A673 (cell line): ENCODE measurements at regions not wholly inside any gene's neighbourhood (a gene's known extent, or its start where the extent isn't known, plus 50 kb on each side); places are given as distances from the start of the nearest gene placed in this dataset.

ENCODE experiments used
- BruUV-seq: library from RNA; stranded (reverse); fragments of 400-500 nt; replicated peaks from 2 replicates; lab custom pipeline; 2021; lab: Mats Ljungman, UMichigan
- CTCF ChIA-PET: fragments of 300-600 bp; sonication (Branson Sonifier 250); formaldehyde crosslinking; loops from one replicate; lab custom pipeline; 2022; ENCODE audit warnings: antibody characterized with exemption; lab: Charles Lee
- POLR2A ChIA-PET: fragments of 300-600 bp; sonication (Branson Sonifier 250); formaldehyde crosslinking; loops from one replicate; lab custom pipeline; 2022; ENCODE audit warnings: antibody characterized with exemption; ENCODE audit not compliant: low non-redundant PET; lab: Charles Lee
- DNase-seq: peaks from one replicate; pipeline ENCODE4 v3.0.0-alpha.2; 2015; ENCODE audit warnings: low spot score
- H3K27ac ChIP-seq: fragments of 200-600 bp; sonication (generic); 2 replicates; pipeline ENCODE4 v1.5.1; 2016; ENCODE audit warnings: mixed run types, low read depth, mild to moderate bottlenecking, mixed read lengths, antibody characterized with exemption, low read length; ENCODE audit not compliant: poor library complexity, severe bottlenecking
- H3K27me3 ChIP-seq: fragments of 200-600 bp; sonication (generic); replicated peaks from 2 replicates; pipeline ENCODE4 v1.6.1; 2017; ENCODE audit warnings: mixed run types, low read depth, mild to moderate bottlenecking, mixed read lengths, antibody characterized with exemption, low read length; ENCODE audit not compliant: insufficient read depth, poor library complexity
- H3K36me3 ChIP-seq: fragments of 200-600 bp; sonication (generic); 2 replicates; pipeline ENCODE4 v1.6.1; 2016; ENCODE audit warnings: mixed run types, mild to moderate bottlenecking, mixed read lengths, antibody characterized with exemption, low read length; ENCODE audit not compliant: insufficient read depth, poor library complexity, severe bottlenecking
- H3K4me1 ChIP-seq: fragments of 200-600 bp; sonication (generic); 2 replicates; pipeline ENCODE4 v1.6.1; 2017; ENCODE audit warnings: mixed run types, mild to moderate bottlenecking, mixed read lengths, antibody characterized with exemption, low read length; ENCODE audit not compliant: insufficient read depth, poor library complexity, severe bottlenecking
- H3K4me3 ChIP-seq: fragments of 200-600 bp; sonication (generic); 2 replicates; pipeline ENCODE4 v1.5.1; 2016; ENCODE audit warnings: low read depth, mixed run types, mild to moderate bottlenecking, mixed read lengths, low read length; ENCODE audit not compliant: poor library complexity, severe bottlenecking
- H3K9me3 ChIP-seq: fragments of 200-600 bp; sonication (generic); 2 replicates; pipeline ENCODE4 v1.6.1; 2016; ENCODE audit warnings: mixed run types, low read depth, mild to moderate bottlenecking, mixed read lengths, antibody characterized with exemption, low read length; ENCODE audit not compliant: poor library complexity, severe bottlenecking
- EZH2 ChIP-seq: fragments of 200-600 bp; sonication (generic); IDR thresholded peaks from 2 replicates; pipeline ENCODE4 v1.6.1; 2017; ENCODE audit warnings: borderline replicate concordance, low read depth, mild to moderate bottlenecking, mixed read lengths, antibody characterized with exemption, low read length; ENCODE audit not compliant: poor library complexity, severe bottlenecking
- intact Hi-C: fragments of 100-400 bp; cut with micrococcal nuclease; formaldehyde crosslinking; loops from one replicate; pipeline ENCODE4 v1.10.0; 2022; ENCODE audit not compliant: unreplicated experiment
- TF ChIP-seq, protein P1 (sequence below): fragments of 300-800, 200-600 bp; sonication (generic); conservative IDR thresholded peaks from 2 replicates; pipeline ENCODE4 v1.5.1; 2017; ENCODE audit warnings: low read depth, mild to moderate bottlenecking, antibody characterized with exemption, low read length, moderate library complexity, mixed read lengths

DNA sequence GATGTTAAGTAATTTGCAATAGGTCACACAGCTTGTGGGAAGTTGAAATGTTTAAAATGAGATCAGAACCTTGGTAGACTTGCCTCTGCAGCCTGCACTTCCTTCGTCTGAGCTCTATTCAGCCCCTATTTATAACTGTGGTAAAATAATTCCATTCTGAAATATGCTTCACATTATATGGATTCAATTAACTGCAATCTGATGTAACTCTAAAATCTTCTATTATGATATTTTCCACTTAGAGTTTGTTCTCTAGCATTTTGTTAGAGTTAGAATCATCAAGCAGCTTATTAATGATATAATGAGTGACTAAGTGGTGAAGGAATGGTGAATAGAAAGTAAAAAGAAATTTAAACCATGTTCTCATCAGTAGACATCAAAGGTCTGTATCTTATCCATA is 139.6 kb upstream of the ARHGAP28 start:
- POLR2A ChIA-PET = no interaction called here
- Histone ChIP-seq H3K27ac (no peak overlapping the region), H3K9me3 (peaks cover 28% of the 10 kb centered on the region), H3K4me1 (no peaks in the 10 kb centered on the region), H3K27me3 (no peaks in the 10 kb centered on the region), H3K36me3 (no peaks in the 10 kb centered on the region), H3K4me3 (no peak overlapping the region)
- CTCF ChIA-PET = no interaction called here
- no TSS peak for BruUV-seq
- TF ChIP-seq EZH2 = no peak
- no peak for DNase-seq
- intact Hi-C loops = no loop called here

DNA sequence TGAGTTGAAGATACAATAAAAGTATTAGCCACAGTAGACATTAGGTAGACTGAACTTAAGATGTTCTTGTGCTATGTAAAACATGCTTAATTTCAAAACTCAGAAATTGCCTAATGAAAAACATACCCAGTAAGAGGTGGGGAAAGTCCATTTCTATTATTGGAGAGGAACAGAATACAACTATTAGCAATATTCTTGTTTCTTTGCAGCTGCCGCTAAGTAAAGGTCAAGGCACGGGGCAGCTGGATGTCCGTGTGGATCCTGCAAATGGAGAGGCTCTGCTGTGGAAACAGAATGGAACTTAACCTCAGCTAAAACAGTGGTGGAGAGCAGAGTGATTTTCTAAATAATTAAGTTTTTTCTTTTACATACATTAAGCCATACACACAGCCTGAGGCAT is 139.2 kb upstream of the ARHGAP28 start:
- no peaks in the 10 kb centered on the region for H3K4me1 ChIP-seq
- H3K27me3 ChIP-seq = no peaks in the 10 kb centered on the region
- POLR2A ChIA-PET = no interaction called here
- no peak overlapping the region for H3K4me3 ChIP-seq
- CTCF ChIA-PET = no interaction called here
- intact Hi-C loops = no loop called here
- no peaks in the 10 kb centered on the region for H3K36me3 ChIP-seq
- H3K27ac ChIP-seq = no peak overlapping the region
- no peak for DNase-seq
- TF ChIP-seq, protein P1, sequence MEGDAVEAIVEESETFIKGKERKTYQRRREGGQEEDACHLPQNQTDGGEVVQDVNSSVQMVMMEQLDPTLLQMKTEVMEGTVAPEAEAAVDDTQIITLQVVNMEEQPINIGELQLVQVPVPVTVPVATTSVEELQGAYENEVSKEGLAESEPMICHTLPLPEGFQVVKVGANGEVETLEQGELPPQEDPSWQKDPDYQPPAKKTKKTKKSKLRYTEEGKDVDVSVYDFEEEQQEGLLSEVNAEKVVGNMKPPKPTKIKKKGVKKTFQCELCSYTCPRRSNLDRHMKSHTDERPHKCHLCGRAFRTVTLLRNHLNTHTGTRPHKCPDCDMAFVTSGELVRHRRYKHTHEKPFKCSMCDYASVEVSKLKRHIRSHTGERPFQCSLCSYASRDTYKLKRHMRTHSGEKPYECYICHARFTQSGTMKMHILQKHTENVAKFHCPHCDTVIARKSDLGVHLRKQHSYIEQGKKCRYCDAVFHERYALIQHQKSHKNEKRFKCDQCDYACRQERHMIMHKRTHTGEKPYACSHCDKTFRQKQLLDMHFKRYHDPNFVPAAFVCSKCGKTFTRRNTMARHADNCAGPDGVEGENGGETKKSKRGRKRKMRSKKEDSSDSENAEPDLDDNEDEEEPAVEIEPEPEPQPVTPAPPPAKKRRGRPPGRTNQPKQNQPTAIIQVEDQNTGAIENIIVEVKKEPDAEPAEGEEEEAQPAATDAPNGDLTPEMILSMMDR = no peak
- TF ChIP-seq EZH2 = no peak
- BruUV-seq = no TSS peak
- peaks cover 28% of the 10 kb centered on the region for H3K9me3 ChIP-seq

DNA sequence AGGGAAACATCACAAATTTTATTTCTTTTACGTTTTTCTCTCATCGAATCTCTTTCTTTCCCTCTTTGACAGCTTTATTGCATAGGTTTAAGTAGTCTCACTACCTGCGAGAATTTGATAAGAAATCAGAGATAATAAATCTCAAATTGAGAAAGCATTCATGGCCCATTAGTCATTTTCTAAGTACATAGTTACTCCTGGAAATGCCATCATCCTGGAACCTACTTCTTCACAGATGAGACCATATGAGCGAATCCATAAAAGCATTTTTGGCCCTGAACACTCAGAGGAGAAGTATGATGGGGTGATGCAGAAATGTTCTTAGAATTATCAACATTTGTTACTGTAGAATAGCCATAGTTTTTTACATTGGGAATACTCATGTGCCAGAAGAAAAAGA is 138.0 kb upstream of the ARHGAP28 start:
- ChIA-PET CTCF (no interaction called here), POLR2A (no interaction called here)

DNA sequence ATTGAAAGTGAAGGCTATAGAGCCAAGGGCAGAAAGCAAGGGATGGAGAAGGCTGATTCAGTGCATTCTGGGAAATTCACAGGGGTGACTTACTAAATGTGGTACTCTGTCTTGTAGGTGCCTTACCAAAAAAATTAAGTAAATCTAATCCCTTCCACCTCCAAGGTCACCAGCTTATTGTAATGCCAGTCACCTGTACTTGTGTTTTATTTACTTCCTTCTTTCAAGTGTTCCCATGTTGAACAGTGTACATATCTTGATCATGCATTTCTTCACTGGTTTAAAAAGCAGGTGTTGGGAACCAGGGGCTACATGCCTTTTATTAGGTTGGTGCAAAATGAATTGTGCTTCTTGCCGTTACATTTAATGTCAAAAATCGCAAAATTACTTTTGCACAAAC is 137.0 kb upstream of the ARHGAP28 start:
- Histone ChIP-seq H3K36me3 (no peaks in the 10 kb centered on the region), H3K27me3 (no peaks in the 10 kb centered on the region), H3K4me1 (no peaks in the 10 kb centered on the region), H3K4me3 (no peak overlapping the region), H3K27ac (no peak overlapping the region), H3K9me3 (peaks cover 19% of the 10 kb centered on the region)
- no peak for DNase-seq
- intact Hi-C loops = no loop called here
- ChIA-PET CTCF (no interaction called here), POLR2A (no interaction called here)
- no TSS peak for BruUV-seq
- TF ChIP-seq, protein P1 = no peak
- no peak for TF ChIP-seq EZH2

More for the DNA sequence above, 138.0 kb upstream of the ARHGAP28 start:
- Histone ChIP-seq H3K4me1 (no peaks in the 10 kb centered on the region), H3K9me3 (peaks cover 25% of the 10 kb centered on the region), H3K27ac (no peak overlapping the region), H3K27me3 (no peaks in the 10 kb centered on the region), H3K4me3 (no peak overlapping the region), H3K36me3 (no peaks in the 10 kb centered on the region)
- intact Hi-C loops = no loop called here
- BruUV-seq = no TSS peak
- no peak for DNase-seq
- no peak for TF ChIP-seq EZH2
- TF ChIP-seq, protein P1 = no peak
